Mammary epithelial cell (primary cell): ENCODE measurements at regions not wholly inside any gene's neighbourhood (a gene's known extent, or its start where the extent isn't known, plus 50 kb on each side); places are given as distances from the start of the nearest gene placed in this dataset.

Experiments
- EZH2 ChIP-seq: IDR thresholded peaks from 2 replicates; pipeline ENCODE4 v1.6.1; 2012; ENCODE audit warnings: low read length, inconsistent platforms, borderline replicate concordance
- TF ChIP-seq, protein P1 (sequence below), 2 donors: IDR thresholded peaks in 1 of 2; conservative IDR thresholded peaks in 1 of 2; 2 replicates each; pipeline ENCODE4 v1.5.1; 2011 to 2012; ENCODE audit warnings: inconsistent platforms in 2 of 2, low read length in 2 of 2, mild to moderate bottlenecking in 2 of 2, control low read depth in 1 of 2, low read depth in 1 of 2; ENCODE audit not compliant: insufficient read depth in 1 of 2; ENCODE audit errors: extremely low read depth in 1 of 2

DNA sequence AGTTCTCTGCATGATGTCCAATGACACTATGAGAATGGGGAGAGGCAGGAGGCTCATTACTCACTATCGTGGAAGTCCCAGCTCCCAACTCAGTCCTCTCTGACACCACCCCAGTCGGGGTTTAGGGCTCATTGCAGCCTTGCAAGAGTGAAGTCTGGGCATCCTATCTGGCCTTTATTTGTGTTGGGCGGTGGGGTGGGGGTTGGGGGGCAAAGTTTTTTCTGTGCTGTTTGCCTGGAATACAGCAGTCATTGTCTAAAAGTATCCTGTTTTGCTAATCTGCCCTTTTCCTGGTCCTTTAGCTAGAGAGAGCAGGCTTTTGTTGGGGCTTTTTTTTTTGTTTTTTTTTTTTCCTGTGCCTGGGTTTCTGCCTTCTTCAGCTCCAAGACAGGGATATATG is 174.2 kb downstream of the MYLK4 start:
- TF ChIP-seq, protein P1, sequence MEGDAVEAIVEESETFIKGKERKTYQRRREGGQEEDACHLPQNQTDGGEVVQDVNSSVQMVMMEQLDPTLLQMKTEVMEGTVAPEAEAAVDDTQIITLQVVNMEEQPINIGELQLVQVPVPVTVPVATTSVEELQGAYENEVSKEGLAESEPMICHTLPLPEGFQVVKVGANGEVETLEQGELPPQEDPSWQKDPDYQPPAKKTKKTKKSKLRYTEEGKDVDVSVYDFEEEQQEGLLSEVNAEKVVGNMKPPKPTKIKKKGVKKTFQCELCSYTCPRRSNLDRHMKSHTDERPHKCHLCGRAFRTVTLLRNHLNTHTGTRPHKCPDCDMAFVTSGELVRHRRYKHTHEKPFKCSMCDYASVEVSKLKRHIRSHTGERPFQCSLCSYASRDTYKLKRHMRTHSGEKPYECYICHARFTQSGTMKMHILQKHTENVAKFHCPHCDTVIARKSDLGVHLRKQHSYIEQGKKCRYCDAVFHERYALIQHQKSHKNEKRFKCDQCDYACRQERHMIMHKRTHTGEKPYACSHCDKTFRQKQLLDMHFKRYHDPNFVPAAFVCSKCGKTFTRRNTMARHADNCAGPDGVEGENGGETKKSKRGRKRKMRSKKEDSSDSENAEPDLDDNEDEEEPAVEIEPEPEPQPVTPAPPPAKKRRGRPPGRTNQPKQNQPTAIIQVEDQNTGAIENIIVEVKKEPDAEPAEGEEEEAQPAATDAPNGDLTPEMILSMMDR (conservative IDR thresholded peaks at IDR 0.05 in 1 of 2, IDR thresholded peaks at IDR 0.05 in 1 of 2; ENCODE audit: extremely low read depth in 1 of 2, insufficient read depth in 1 of 2, low read depth in 1 of 2, low read length in 2 of 2): no peak
- TF ChIP-seq EZH2: no peak
